Liver (tissue), 8 donors: ENCODE measurements at regions not wholly inside any gene's neighbourhood (a gene's known extent, or its start where the extent isn't known, plus 50 kb on each side); places are given as distances from the start of the nearest gene placed in this dataset.

ENCODE experiments used
- DNase-seq: peaks from one replicate; pipeline ENCODE4 v3.0.0-alpha.2; 2017; ENCODE audit warnings: low spot score
- H3K27ac ChIP-seq, 2 donors: one replicate each; pipeline ENCODE4 v1.7.0; 2013; ENCODE audit warnings: inconsistent platforms in 2 of 2, low read length in 2 of 2, control low read depth in 1 of 2, low read depth in 1 of 2, mild to moderate bottlenecking in 1 of 2
- H3K27me3 ChIP-seq, 4 donors: one replicate each; pipeline versions ENCODE4 v1.6.1 to v1.7.0; 2013; ENCODE audit warnings: low read length in 3 of 4, inconsistent platforms in 1 of 4, mild to moderate bottlenecking in 1 of 4, moderate library complexity in 1 of 4; ENCODE audit not compliant: control insufficient read depth in 4 of 4, insufficient read depth in 4 of 4
- H3K36me3 ChIP-seq, 4 donors: one replicate each; pipeline versions ENCODE4 v1.6.1 to v1.7.0; 2013; ENCODE audit warnings: low read length in 3 of 4, mild to moderate bottlenecking in 3 of 4, low read depth in 1 of 4, moderate library complexity in 1 of 4; ENCODE audit not compliant: control insufficient read depth in 4 of 4, insufficient read depth in 3 of 4
- H3K4me1 ChIP-seq, 4 donors: one replicate each; pipeline versions ENCODE4 v1.6.1 to v1.7.0; 2013; ENCODE audit warnings: low read length in 3 of 4, mild to moderate bottlenecking in 3 of 4, moderate library complexity in 1 of 4; ENCODE audit not compliant: control insufficient read depth in 4 of 4, insufficient read depth in 4 of 4
- H3K4me3 ChIP-seq, 3 donors: one replicate each; pipeline versions ENCODE4 v1.6.1 to v1.7.0; 2013; ENCODE audit warnings: low read length in 3 of 3, control low read depth in 1 of 3, low read depth in 1 of 3, mild to moderate bottlenecking in 1 of 3
- H3K9ac ChIP-seq, 2 donors: one replicate each; pipeline ENCODE4 v1.7.0; 2013; ENCODE audit warnings: low read length in 2 of 2, mild to moderate bottlenecking in 2 of 2, moderate library complexity in 2 of 2, control low read depth in 1 of 2, low read depth in 1 of 2
- H3K9me3 ChIP-seq, 4 donors: one replicate each; pipeline versions ENCODE4 v1.6.1 to v1.7.0; 2013; ENCODE audit warnings: low read length in 3 of 4; ENCODE audit not compliant: control insufficient read depth in 4 of 4
- CTCF ChIP-seq: fragments of 150-350 bp; IDR thresholded peaks from 2 replicates; pipeline ENCODE4 v1.5.1; 2017; ENCODE audit warnings: improper control_type of control experiment, low read depth, low read length; ENCODE audit not compliant: missing input control
- EGR1 ChIP-seq, 2 donors: IDR thresholded peaks; 2 replicates each; pipeline ENCODE4 v1.6.1; 2016 to 2018; ENCODE audit warnings: antibody characterized with exemption in 2 of 2, low read depth in 2 of 2
- FOXA1 ChIP-seq: IDR thresholded peaks from 2 replicates; pipeline ENCODE4 v1.6.1; 2016; ENCODE audit warnings: antibody characterized with exemption
- FOXA2 ChIP-seq: IDR thresholded peaks from 2 replicates; pipeline ENCODE4 v1.6.1; 2016; ENCODE audit warnings: antibody characterized with exemption
- GABPA ChIP-seq, 2 donors: IDR thresholded peaks in 1 of 2; conservative IDR thresholded peaks in 1 of 2; 2 replicates each; pipeline ENCODE4 v1.6.1; 2016; ENCODE audit warnings: antibody characterized with exemption in 2 of 2, mild to moderate bottlenecking in 1 of 2, moderate library complexity in 1 of 2
- HNF4A ChIP-seq, 2 donors: conservative IDR thresholded peaks; 2 replicates each; pipeline ENCODE4 v1.6.1; 2016; ENCODE audit warnings: antibody characterized with exemption in 2 of 2, mild to moderate bottlenecking in 2 of 2
- HNF4G ChIP-seq: IDR thresholded peaks from 2 replicates; pipeline ENCODE4 v1.6.1; 2016; ENCODE audit warnings: antibody characterized with exemption
- JUND ChIP-seq, 2 donors: IDR thresholded peaks; 2 replicates each; pipeline ENCODE4 v1.6.1; 2016; ENCODE audit warnings: antibody characterized with exemption in 2 of 2
- MAX ChIP-seq: IDR thresholded peaks from 2 replicates; pipeline ENCODE4 v1.6.1; 2016; ENCODE audit warnings: antibody characterized with exemption
- NR2F2 ChIP-seq: IDR thresholded peaks from 2 replicates; pipeline ENCODE4 v1.6.1; 2016; ENCODE audit warnings: antibody characterized with exemption
- RAD21 ChIP-seq, 2 donors: IDR thresholded peaks; 2 replicates each; pipeline ENCODE4 v1.6.1; 2016; ENCODE audit warnings: antibody characterized with exemption in 2 of 2, mild to moderate bottlenecking in 2 of 2
- RXRA ChIP-seq, 2 donors: IDR thresholded peaks; 2 replicates each; pipeline ENCODE4 v1.6.1; 2017 to 2018; ENCODE audit warnings: antibody characterized with exemption in 2 of 2, mild to moderate bottlenecking in 1 of 2
- SP1 ChIP-seq: IDR thresholded peaks from 2 replicates; pipeline ENCODE4 v1.6.1; 2018; ENCODE audit warnings: antibody characterized with exemption, mild to moderate bottlenecking
- TAF1 ChIP-seq: conservative IDR thresholded peaks from 2 replicates; pipeline ENCODE4 v1.6.1; 2016; ENCODE audit warnings: antibody characterized with exemption, mild to moderate bottlenecking
- YY1 ChIP-seq: IDR thresholded peaks from 2 replicates; pipeline ENCODE4 v1.6.1; 2016; ENCODE audit warnings: antibody characterized with exemption, mild to moderate bottlenecking
- ZBTB33 ChIP-seq: IDR thresholded peaks from 2 replicates; pipeline ENCODE4 v1.6.1; 2016; ENCODE audit warnings: antibody characterized with exemption
- WGBS: extraction: QIAGEN DNeasy Blood & Tissue Kit; methylation state at CpG from one replicate; pipeline ENCODE4 v1.1.7; 2013; 5-methylcytosine and 5-hydroxymethylcytosine counted together
- TF ChIP-seq, protein P1 (sequence below): IDR thresholded peaks from 2 replicates; pipeline ENCODE4 v1.6.1; 2016; ENCODE audit warnings: antibody characterized with exemption
- TF ChIP-seq, protein P2 (sequence below): IDR thresholded peaks from 2 replicates; pipeline ENCODE4 v1.6.1; 2016; ENCODE audit warnings: antibody characterized with exemption, mild to moderate bottlenecking
- donor health status: healthy.
- donor health status: healthy.
- donor health status: healthy.
- donor health status: healthy.
- donor health status: healthy.

DNA sequence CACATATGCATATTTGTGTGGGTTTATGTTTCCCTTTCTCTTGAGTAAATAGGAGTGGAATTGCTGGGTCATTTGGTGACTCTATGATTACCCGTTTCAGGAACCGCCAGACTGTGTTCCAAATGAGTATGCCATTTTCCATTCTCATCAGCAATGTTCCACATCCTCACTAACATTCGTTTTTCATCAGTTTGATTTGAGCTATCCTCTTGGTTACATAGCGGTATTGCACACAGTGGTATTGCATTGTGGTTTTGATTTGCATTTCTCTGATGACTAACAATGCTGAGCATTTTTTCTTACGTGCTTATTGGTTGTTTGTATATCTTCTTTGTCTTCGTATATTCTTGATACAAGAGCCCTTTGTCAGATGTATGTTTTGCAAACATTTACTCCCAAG, 218.0 kb upstream of the AMOT start:
- WGBS: 81% methylated on average over 6 of the region's 6 CpGs
- TF ChIP-seq ZBTB33 (no peak), YY1 (no peak), JUND (IDR thresholded peaks at IDR 0.05) (no peak), SP1 (no peak), FOXA2 (no peak), TAF1 (no peak), HNF4A (conservative IDR thresholded peaks at IDR 0.05) (no peak), NR2F2 (no peak)
- no peaks in the 10 kb centered on the region for H3K36me3 ChIP-seq
- H3K9ac ChIP-seq: no peak overlapping the region
- H3K4me1 ChIP-seq: no peaks in the 10 kb centered on the region
- no peaks in the 10 kb centered on the region for H3K27me3 ChIP-seq
- no peak overlapping the region for H3K4me3 ChIP-seq
- H3K27ac ChIP-seq: no peak overlapping the region
- DNase-seq: no peak
- H3K9me3 ChIP-seq: peaks cover 0 to 9% (median 2%) of the 10 kb centered on the region in 4 donors

- Histone ChIP-seq H3K27me3 (peaks cover 0 to 3% (median 0%) of the 10 kb centered on the region in 4 donors), H3K4me3 (no peak overlapping the region), H3K27ac (no peak overlapping the region), H3K9ac (no peak overlapping the region), H3K36me3 (no peaks in the 10 kb centered on the region), H3K4me1 (no peaks in the 10 kb centered on the region), H3K9me3 (no peaks in the 10 kb centered on the region)
- WGBS: 57% methylated on average over 1 of the region's 1 CpG
- TF ChIP-seq FOXA1 (no peak), ZBTB33 (no peak), JUND (IDR thresholded peaks at IDR 0.05) (no peak), FOXA2 (no peak), CTCF (no peak), HNF4A (conservative IDR thresholded peaks at IDR 0.05) (no peak), NR2F2 (no peak), GABPA (IDR thresholded peaks at IDR 0.05 in 1 of 2, conservative IDR thresholded peaks at IDR 0.05 in 1 of 2) (no peak), RXRA (IDR thresholded peaks at IDR 0.05) (no peak), SP1 (no peak), MAX (no peak), HNF4G (no peak), RAD21 (IDR thresholded peaks at IDR 0.05) (no peak), TAF1 (no peak), YY1 (no peak), EGR1 (IDR thresholded peaks at IDR 0.05; ENCODE audit: low read depth in 2 of 2) (no peak)
- TF ChIP-seq, protein P1, sequence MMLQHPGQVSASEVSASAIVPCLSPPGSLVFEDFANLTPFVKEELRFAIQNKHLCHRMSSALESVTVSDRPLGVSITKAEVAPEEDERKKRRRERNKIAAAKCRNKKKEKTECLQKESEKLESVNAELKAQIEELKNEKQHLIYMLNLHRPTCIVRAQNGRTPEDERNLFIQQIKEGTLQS: no peak
- TF ChIP-seq, protein P2, sequence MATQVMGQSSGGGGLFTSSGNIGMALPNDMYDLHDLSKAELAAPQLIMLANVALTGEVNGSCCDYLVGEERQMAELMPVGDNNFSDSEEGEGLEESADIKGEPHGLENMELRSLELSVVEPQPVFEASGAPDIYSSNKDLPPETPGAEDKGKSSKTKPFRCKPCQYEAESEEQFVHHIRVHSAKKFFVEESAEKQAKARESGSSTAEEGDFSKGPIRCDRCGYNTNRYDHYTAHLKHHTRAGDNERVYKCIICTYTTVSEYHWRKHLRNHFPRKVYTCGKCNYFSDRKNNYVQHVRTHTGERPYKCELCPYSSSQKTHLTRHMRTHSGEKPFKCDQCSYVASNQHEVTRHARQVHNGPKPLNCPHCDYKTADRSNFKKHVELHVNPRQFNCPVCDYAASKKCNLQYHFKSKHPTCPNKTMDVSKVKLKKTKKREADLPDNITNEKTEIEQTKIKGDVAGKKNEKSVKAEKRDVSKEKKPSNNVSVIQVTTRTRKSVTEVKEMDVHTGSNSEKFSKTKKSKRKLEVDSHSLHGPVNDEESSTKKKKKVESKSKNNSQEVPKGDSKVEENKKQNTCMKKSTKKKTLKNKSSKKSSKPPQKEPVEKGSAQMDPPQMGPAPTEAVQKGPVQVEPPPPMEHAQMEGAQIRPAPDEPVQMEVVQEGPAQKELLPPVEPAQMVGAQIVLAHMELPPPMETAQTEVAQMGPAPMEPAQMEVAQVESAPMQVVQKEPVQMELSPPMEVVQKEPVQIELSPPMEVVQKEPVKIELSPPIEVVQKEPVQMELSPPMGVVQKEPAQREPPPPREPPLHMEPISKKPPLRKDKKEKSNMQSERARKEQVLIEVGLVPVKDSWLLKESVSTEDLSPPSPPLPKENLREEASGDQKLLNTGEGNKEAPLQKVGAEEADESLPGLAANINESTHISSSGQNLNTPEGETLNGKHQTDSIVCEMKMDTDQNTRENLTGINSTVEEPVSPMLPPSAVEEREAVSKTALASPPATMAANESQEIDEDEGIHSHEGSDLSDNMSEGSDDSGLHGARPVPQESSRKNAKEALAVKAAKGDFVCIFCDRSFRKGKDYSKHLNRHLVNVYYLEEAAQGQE: no peak
- no peak for DNase-seq
Measured at GRCh38 chrX:113048896-113049295, 208.3 kb upstream of the AMOT start.
